GM12878 (cell line): ENCODE measurements at regions not wholly inside any gene's neighbourhood (a gene's known extent, or its start where the extent isn't known, plus 50 kb on each side); places are given as distances from the start of the nearest gene placed in this dataset.

Source experiments
- ATAC-seq: fragments of 200-7000 bp; cut with Tn5 transposase; 3 replicates; pipeline ENCODE4 v1.9.1; 2020; ENCODE audit warnings: mild to moderate bottlenecking, moderate library complexity
- BruUV-seq: library from RNA; stranded (reverse); fragments of 400-500 nt; replicated peaks from 2 replicates; lab custom pipeline; 2021; lab: Mats Ljungman, UMichigan
- CTCF ChIA-PET: fragments of 300-600 bp; sonication (Branson Sonifier 250); formaldehyde crosslinking; extraction: SDS; loops from one replicate; lab custom pipeline; 2021; ENCODE audit warnings: inconsistent platforms; lab: Yijun Ruan, JAX
- POLR2A ChIA-PET: fragments of 350-600 bp; formaldehyde crosslinking; extraction: SDS; loops from one replicate; lab custom pipeline; 2021; ENCODE audit warnings: inconsistent platforms; lab: Charles Lee
- RAD21 ChIA-PET: fragments of 300-600 bp; sonication (Branson Sonifier 250); formaldehyde crosslinking; loops from one replicate; lab custom pipeline; 2023; ENCODE audit warnings: antibody characterized with exemption; ENCODE audit not compliant: unreplicated experiment; lab: Charles Lee
- SMC1A ChIA-PET: fragments of 300-600 bp; sonication (Branson Sonifier 250); formaldehyde crosslinking; loops from one replicate; lab custom pipeline; 2023; ENCODE audit not compliant: unreplicated experiment, uncharacterized antibody; lab: Charles Lee
- DNase-seq: peaks from one replicate; pipeline ENCODE4 v3.0.0-alpha.2; 2011; ENCODE audit warnings: low read depth, low spot score
- FAIRE-seq: peaks from 3 replicates; lab custom pipeline; 2011; peaks lifted over from hg19 to GRCh38; lab: Jason Lieb, UNC
- H2AFZ ChIP-seq: 2 replicates; pipeline ENCODE4 v1.6.0; 2011; ENCODE audit warnings: low read depth, low read length, control low read depth; ENCODE audit not compliant: control insufficient read depth
- H3K27ac ChIP-seq: 2 replicates; pipeline ENCODE4 v1.5.1; 2011; ENCODE audit warnings: control low read depth; ENCODE audit not compliant: control insufficient read depth, insufficient read depth
- H3K27me3 ChIP-seq, 2 experiments: replicated peaks in 1 of 2; 2 replicates each; pipeline versions ENCODE4 v1.6.0 to v1.6.1; 2011; ENCODE audit warnings: low read length in 1 of 2; ENCODE audit not compliant: control insufficient read depth in 2 of 2, insufficient read depth in 2 of 2
- H3K36me3 ChIP-seq, 2 experiments: 2 replicates each; pipeline ENCODE4 v1.5.1; 2011; ENCODE audit warnings: low read length in 1 of 2; ENCODE audit not compliant: control insufficient read depth in 2 of 2, insufficient read depth in 2 of 2
- H3K4me1 ChIP-seq: 2 replicates; pipeline ENCODE4 v1.6.1; 2011; ENCODE audit warnings: mild to moderate bottlenecking, low read length, moderate library complexity, mixed read lengths; ENCODE audit not compliant: control insufficient read depth, insufficient read depth
- H3K4me2 ChIP-seq: 2 replicates; pipeline ENCODE4 v1.6.0; 2011; ENCODE audit warnings: control low read depth; ENCODE audit not compliant: control insufficient read depth, insufficient read depth
- H3K4me3 ChIP-seq: fragments of 200-600 bp; sonication (generic); 2 replicates; pipeline ENCODE4 v1.5.1; 2016
- H3K79me2 ChIP-seq: 2 replicates; pipeline ENCODE4 v1.6.0; 2011; ENCODE audit warnings: low read length; ENCODE audit not compliant: control insufficient read depth, insufficient read depth
- H3K9ac ChIP-seq: 2 replicates; pipeline ENCODE4 v1.8.0; 2011; ENCODE audit warnings: low read length, control low read depth, mixed read lengths; ENCODE audit not compliant: control insufficient read depth, insufficient read depth
- H3K9me3 ChIP-seq: replicated peaks from 3 replicates; pipeline ENCODE4 v1.5.1; 2011; ENCODE audit warnings: mild to moderate bottlenecking, low read length; ENCODE audit not compliant: control insufficient read depth, insufficient read depth
- H4K20me1 ChIP-seq: 2 replicates; pipeline ENCODE4 v1.6.0; 2011; ENCODE audit not compliant: control insufficient read depth, insufficient read depth
- ETV6 ChIP-seq, 2 experiments: fragments of 450-650 bp in 1 of 2; IDR thresholded peaks in 1 of 2; conservative IDR thresholded peaks in 1 of 2; 2 replicates each; pipeline ENCODE4 v1.6.1; 2014; ENCODE audit warnings: antibody characterized with exemption in 1 of 2, borderline replicate concordance in 1 of 2, low read depth in 1 of 2, mild to moderate bottlenecking in 1 of 2, moderate library complexity in 1 of 2
- MYB ChIP-seq: fragments of 150-350 bp; IDR thresholded peaks from 2 replicates; pipeline ENCODE4 v1.6.1; 2014; ENCODE audit warnings: mild to moderate bottlenecking, low read depth, low read length, borderline replicate concordance
- POLR2AphosphoS2 ChIP-seq: IDR thresholded peaks from 2 replicates; pipeline ENCODE4 v1.6.1; 2011; ENCODE audit warnings: low read depth, mild to moderate bottlenecking, low read length, improper control_type of control experiment, moderate library complexity
- POLR2AphosphoS5 ChIP-seq: IDR thresholded peaks from 2 replicates; pipeline ENCODE4 v1.6.1; 2011; ENCODE audit warnings: mild to moderate bottlenecking, low read length, inconsistent platforms
- RFX5 ChIP-seq: IDR thresholded peaks from 2 replicates; pipeline ENCODE4 v1.6.1; 2011; ENCODE audit warnings: low read depth, low read length, improper control_type of control experiment
- WRNIP1 ChIP-seq: IDR thresholded peaks from 2 replicates; pipeline ENCODE4 v1.6.1; 2011; ENCODE audit warnings: low read depth, low read length, improper control_type of control experiment, borderline replicate concordance
- ZNF24 ChIP-seq: fragments of 450-650 bp; IDR thresholded peaks from 2 replicates; pipeline ENCODE4 v1.6.1; 2017; ENCODE audit warnings: antibody characterized with exemption, mild to moderate bottlenecking
- WGBS: methylation state at CpG from one replicate; pipeline ENCODE4 v1.1.6; 2016; ENCODE audit warnings: low lambda C conversion rate; ENCODE audit not compliant: insufficient replicate concordance, insufficient coverage; ENCODE audit errors: missing lambda C conversion rate; 5-methylcytosine and 5-hydroxymethylcytosine counted together
- in situ Hi-C: fragments of 300-500 bp; cut with MboI; formaldehyde crosslinking; loops from 9 replicates; pipeline ENCODE4 v1.14.3; 2018; ENCODE audit warnings: mixed read lengths
- intact Hi-C: fragments of 100-400 bp; cut with micrococcal nuclease; formaldehyde crosslinking; loops from one replicate; pipeline ENCODE4 v1.14.2; 2022; ENCODE audit not compliant: unreplicated experiment
- TF ChIP-seq, protein P1 (sequence below): IDR thresholded peaks from 2 replicates; pipeline ENCODE4 v1.6.1; 2012; ENCODE audit warnings: low read depth, low read length, improper control_type of control experiment
- TF ChIP-seq, protein P2 (sequence below): fragments of 450-650 bp; IDR thresholded peaks from 2 replicates; pipeline ENCODE4 v1.6.1; 2018; ENCODE audit warnings: mild to moderate bottlenecking, low read depth, moderate library complexity; ENCODE audit not compliant: partially characterized antibody
- TF ChIP-seq, protein P3 (sequence below): fragments of 450-650 bp; IDR thresholded peaks from 2 replicates; pipeline ENCODE4 v1.6.1; 2017; ENCODE audit warnings: mild to moderate bottlenecking, low read depth, inconsistent platforms; ENCODE audit not compliant: poor library complexity, severe bottlenecking

DNA sequence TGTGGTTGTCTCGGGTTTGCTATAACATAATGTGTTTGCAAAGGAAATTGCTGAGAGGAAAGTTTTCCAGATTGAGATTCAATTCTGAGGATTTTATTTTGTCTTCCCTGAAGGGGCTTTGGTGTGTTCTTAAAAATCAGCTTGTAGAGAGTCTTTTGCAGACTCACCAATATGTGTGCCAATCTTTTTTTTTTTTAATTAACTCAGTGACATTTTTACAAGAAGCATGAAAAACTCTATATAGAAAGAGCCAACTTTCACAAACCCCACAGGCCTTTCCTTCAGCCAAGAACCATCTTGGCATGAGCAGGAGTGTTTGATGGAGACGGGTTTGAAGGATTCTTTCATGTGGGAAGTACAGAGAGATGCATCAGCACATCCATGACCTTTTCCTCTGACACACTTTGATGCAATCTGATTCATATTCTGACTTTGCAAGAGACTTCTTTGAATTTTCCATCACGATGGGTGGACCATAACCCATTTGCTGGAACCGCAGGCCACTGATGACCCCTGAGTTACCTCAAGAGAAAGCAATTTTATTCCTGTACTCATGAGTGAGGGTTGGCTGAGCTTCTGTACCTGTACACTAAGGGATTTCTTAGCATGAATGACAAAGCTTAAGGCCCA is 892.6 kb downstream of the XPNPEP1 start:
- FAIRE-seq: no peak
- SMC1A ChIA-PET: no interaction called here

More for the DNA sequence above, 892.6 kb downstream of the XPNPEP1 start:
- DNase-seq (no peak), ATAC-seq (no peak)
- H3K4me1 ChIP-seq: no peaks in the 10 kb centered on the region
- ChIA-PET CTCF (interaction anchor here (1.3 kb wide), 1 partner anchor 10 kb away, joined by 3 read pairs; no protein-coding TSS in a partner anchor), RAD21 (no interaction called here), POLR2A (no interaction called here)
- no peaks in the 10 kb centered on the region for H3K9me3 ChIP-seq
- no peak overlapping the region for H2AFZ ChIP-seq
- TF ChIP-seq, protein P1, sequence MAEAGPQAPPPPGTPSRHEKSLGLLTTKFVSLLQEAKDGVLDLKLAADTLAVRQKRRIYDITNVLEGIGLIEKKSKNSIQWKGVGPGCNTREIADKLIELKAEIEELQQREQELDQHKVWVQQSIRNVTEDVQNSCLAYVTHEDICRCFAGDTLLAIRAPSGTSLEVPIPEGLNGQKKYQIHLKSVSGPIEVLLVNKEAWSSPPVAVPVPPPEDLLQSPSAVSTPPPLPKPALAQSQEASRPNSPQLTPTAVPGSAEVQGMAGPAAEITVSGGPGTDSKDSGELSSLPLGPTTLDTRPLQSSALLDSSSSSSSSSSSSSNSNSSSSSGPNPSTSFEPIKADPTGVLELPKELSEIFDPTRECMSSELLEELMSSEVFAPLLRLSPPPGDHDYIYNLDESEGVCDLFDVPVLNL: no peak
- TF ChIP-seq ZNF24: no peak
- no peak for TF ChIP-seq ETV6 (conservative IDR thresholded peaks at IDR 0.05 in 1 of 2, IDR thresholded peaks at IDR 0.05 in 1 of 2; ENCODE audit: borderline replicate concordance in 1 of 2, low read depth in 1 of 2)
- no peak for TF ChIP-seq POLR2AphosphoS2
- no peak for TF ChIP-seq RFX5
- TF ChIP-seq, protein P2, sequence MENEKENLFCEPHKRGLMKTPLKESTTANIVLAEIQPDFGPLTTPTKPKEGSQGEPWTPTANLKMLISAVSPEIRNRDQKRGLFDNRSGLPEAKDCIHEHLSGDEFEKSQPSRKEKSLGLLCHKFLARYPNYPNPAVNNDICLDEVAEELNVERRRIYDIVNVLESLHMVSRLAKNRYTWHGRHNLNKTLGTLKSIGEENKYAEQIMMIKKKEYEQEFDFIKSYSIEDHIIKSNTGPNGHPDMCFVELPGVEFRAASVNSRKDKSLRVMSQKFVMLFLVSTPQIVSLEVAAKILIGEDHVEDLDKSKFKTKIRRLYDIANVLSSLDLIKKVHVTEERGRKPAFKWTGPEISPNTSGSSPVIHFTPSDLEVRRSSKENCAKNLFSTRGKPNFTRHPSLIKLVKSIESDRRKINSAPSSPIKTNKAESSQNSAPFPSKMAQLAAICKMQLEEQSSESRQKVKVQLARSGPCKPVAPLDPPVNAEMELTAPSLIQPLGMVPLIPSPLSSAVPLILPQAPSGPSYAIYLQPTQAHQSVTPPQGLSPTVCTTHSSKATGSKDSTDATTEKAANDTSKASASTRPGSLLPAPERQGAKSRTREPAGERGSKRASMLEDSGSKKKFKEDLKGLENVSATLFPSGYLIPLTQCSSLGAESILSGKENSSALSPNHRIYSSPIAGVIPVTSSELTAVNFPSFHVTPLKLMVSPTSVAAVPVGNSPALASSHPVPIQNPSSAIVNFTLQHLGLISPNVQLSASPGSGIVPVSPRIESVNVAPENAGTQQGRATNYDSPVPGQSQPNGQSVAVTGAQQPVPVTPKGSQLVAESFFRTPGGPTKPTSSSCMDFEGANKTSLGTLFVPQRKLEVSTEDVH: no peak
- no peak for TF ChIP-seq WRNIP1
- TF ChIP-seq, protein P3, sequence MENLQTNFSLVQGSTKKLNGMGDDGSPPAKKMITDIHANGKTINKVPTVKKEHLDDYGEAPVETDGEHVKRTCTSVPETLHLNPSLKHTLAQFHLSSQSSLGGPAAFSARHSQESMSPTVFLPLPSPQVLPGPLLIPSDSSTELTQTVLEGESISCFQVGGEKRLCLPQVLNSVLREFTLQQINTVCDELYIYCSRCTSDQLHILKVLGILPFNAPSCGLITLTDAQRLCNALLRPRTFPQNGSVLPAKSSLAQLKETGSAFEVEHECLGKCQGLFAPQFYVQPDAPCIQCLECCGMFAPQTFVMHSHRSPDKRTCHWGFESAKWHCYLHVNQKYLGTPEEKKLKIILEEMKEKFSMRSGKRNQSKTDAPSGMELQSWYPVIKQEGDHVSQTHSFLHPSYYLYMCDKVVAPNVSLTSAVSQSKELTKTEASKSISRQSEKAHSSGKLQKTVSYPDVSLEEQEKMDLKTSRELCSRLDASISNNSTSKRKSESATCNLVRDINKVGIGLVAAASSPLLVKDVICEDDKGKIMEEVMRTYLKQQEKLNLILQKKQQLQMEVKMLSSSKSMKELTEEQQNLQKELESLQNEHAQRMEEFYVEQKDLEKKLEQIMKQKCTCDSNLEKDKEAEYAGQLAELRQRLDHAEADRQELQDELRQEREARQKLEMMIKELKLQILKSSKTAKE: no peak
- TF ChIP-seq MYB: no peak
- TF ChIP-seq POLR2AphosphoS5: no peak
- no peaks in the 10 kb centered on the region for H3K27me3 ChIP-seq
- no peak overlapping the region for H3K4me3 ChIP-seq
- H3K27ac ChIP-seq: no peak overlapping the region
- no TSS peak for BruUV-seq
- whole genome bisulfite sequencing: 16% methylated on average over 4 of the region's 4 CpGs
- H3K9ac ChIP-seq: no peak overlapping the region
- in situ Hi-C loops (no loop called here), intact Hi-C loops (no loop called here)
- H3K79me2 ChIP-seq: no peaks in the 10 kb centered on the region
- no peaks in the 10 kb centered on the region for H4K20me1 ChIP-seq
- H3K4me2 ChIP-seq: no peak overlapping the region
- H3K36me3 ChIP-seq: no peaks in the 10 kb centered on the region
